ENCODE measurements at regions not wholly inside any gene's neighbourhood (a gene's known extent, or its start where the extent isn't known, plus 50 kb on each side); places are given as distances from the start of the nearest gene placed in this dataset.

DNA sequence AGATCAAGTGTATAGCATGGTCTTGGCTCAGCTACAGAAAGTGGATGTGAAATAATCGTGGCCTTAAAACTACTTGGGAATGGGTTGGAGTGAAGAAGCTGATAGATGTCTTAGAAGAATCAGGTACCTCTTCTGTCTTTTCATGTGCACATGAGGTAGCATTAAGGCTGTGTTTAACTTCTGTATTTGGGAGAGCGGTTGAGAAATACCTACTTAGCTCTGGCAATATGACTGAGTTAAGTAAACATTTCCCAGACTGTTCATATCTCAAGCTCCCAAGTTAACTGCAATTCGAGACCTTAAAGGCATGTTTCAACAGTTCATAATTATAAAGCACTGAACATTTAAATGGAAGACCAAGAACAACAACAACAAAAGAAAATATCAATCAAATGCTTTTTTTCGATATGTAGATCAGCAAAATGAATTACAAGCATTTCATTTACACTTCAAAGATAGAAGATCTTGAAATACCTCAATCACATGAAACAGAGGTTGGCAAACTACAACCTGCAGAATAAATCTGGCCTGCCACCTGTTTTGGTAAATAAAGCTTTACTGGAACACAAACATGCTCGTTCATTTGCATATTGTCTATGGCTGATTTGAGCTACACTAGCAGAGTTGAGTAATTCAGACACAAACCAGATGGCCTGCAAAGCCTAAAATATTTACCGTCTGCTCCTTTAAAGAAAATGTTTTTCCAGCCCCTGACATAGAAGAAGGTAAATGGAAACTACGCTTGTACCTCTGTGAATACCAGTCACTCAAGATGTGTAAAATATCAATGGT lies 337.1 kb upstream of the GLI3 start (continued):
- TF ChIP-seq ETV6 (IDR thresholded peaks at IDR 0.05; ENCODE audit: borderline replicate concordance in 1 of 2, low read depth in 2 of 2, low read length in 1 of 2) = no peak
- no peak for TF ChIP-seq ETV6 (CRISPR knock-in tag; IDR thresholded peaks at IDR 0.05; ENCODE audit: borderline replicate concordance)
- TF ChIP-seq ZNF184 (CRISPR knock-in tag; IDR thresholded peaks at IDR 0.05) = no peak
- TF ChIP-seq, protein P1, sequence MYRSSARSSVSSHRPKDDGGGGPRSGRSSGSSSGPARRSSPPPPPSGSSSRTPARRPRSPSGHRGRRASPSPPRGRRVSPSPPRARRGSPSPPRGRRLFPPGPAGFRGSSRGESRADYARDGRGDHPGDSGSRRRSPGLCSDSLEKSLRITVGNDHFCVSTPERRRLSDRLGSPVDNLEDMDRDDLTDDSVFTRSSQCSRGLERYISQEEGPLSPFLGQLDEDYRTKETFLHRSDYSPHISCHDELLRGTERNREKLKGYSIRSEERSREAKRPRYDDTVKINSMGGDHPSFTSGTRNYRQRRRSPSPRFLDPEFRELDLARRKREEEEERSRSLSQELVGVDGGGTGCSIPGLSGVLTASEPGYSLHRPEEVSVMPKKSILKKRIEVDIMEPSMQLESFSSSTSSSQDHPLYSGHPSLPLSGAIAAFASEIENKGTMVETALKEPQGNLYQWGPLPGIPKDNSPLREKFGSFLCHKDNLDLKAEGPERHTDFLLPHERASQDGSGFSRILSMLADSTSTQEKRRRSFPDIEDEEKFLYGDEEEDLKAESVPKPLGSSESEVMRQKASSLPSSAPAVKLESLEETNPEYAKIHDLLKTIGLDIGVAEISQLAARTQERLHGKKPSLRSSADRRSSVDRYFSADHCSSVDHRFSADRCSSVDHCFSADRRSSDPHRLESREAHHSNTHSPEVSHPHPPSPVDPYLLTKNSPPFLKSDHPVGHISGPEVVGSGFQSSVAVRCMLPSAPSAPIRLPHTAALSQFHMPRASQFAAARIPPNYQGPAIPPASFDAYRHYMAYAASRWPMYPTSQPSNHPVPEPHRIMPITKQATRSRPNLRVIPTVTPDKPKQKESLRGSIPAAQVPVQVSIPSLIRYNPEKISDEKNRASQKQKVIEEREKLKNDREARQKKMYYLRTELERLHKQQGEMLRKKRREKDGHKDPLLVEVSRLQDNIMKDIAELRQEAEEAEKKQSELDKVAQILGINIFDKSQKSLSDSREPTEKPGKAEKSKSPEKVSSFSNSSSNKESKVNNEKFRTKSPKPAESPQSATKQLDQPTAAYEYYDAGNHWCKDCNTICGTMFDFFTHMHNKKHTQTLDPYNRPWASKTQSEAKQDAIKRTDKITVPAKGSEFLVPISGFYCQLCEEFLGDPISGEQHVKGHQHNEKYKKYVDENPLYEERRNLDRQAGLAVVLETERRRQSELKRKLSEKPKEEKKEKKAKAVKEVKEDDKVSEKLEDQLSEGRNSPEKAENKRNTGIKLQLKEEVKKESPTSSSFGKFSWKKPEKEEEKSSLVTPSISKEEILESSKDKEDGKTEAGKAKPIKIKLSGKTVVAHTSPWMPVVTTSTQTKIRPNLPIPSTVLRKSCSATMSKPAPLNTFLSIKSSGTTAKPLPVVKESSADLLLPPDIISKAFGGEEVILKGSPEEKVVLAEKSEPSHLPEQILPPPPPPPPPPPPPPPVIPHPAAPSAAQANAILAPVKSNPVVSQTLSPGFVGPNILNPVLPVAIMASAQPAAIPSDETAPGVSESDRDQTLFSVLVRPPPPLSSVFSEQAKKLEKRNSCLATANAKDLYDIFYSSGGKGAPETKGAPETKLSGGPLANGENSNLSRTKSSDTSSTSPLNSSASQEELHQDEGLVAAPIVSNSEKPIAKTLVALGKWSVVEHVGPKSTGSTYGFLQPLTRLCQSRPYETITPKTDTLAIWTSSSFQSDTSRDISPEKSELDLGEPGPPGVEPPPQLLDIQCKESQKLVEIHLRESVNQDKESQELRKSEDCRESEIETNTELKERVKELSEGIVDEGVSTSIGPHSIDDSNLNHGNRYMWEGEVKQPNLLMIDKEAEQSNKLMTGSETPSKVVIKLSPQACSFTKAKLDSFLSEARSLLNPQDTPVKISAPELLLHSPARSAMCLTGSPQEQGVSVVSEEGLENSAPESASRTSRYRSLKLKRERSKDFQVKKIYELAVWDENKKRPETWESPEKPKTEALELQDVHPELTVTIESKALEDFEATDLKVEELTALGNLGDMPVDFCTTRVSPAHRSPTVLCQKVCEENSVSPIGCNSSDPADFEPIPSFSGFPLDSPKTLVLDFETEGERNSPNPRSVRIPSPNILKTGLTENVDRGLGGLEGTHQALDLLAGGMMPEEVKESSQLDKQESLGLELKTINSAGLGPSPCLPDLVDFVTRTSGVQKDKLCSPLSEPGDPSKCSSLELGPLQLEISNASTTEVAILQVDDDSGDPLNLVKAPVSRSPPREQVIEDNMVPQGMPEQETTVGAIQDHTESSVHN (IDR thresholded peaks at IDR 0.05; ENCODE audit: borderline replicate concordance in 1 of 2, low read depth in 1 of 2) = no peak
- TF ChIP-seq POLR3G (IDR thresholded peaks at IDR 0.05; ENCODE audit: extremely low read depth, insufficient read length, insufficient replicate concordance) = no peak

Data from K562 (cell line).